ENCODE measurements at regions not wholly inside any gene's neighbourhood (a gene's known extent, or its start where the extent isn't known, plus 50 kb on each side); places are given as distances from the start of the nearest gene placed in this dataset.

GRCh38 chr3:5270666-5271371 lies 83.3 kb downstream of the EDEM1 start:
- DNase-seq = no peak

- DNase-seq = no peak
Observed at GRCh38 chr3:5271372-5271683, 83.8 kb downstream of the EDEM1 start.

GRCh38 chr3:5272387-5272786 lies 84.9 kb downstream of the EDEM1 start:
- DNase-seq = no peak

GRCh38 chr3:5274091-5274490 lies 86.6 kb downstream of the EDEM1 start:
- no peak for DNase-seq

- no peak for DNase-seq
Observed at GRCh38 chr3:5275529-5275928, 88.0 kb downstream of the EDEM1 start.

GRCh38 chr3:5276934-5277333 lies 89.4 kb downstream of the EDEM1 start:
- no peak for DNase-seq

GRCh38 chr3:5277612-5278236 lies 90.2 kb downstream of the EDEM1 start:
- no peak for DNase-seq

- no peak for DNase-seq
Observed at GRCh38 chr3:5278666-5279065, 91.2 kb downstream of the EDEM1 start.

- DNase-seq = no peak
Observed at GRCh38 chr3:5282703-5283102, 95.2 kb downstream of the EDEM1 start.

- DNase-seq = no peak
Observed at GRCh38 chr3:5285439-5285838, 97.9 kb downstream of the EDEM1 start.

- no peak for DNase-seq
Observed at GRCh38 chr3:5290915-5291314, 103.4 kb downstream of the EDEM1 start.

GRCh38 chr3:5292512-5292911 lies 105.0 kb downstream of the EDEM1 start:
- DNase-seq = no peak

- no peak for DNase-seq
Observed at GRCh38 chr3:5293207-5293606, 105.7 kb downstream of the EDEM1 start.

- no peak for DNase-seq
Observed at GRCh38 chr3:5294356-5294755, 106.8 kb downstream of the EDEM1 start.

GRCh38 chr3:5295191-5295690 lies 107.7 kb downstream of the EDEM1 start:
- no peak for DNase-seq

- DNase-seq = no peak
Observed at GRCh38 chr3:5296362-5296761, 108.9 kb downstream of the EDEM1 start.

GRCh38 chr3:5297895-5298294 lies 110.4 kb downstream of the EDEM1 start:
- no peak for DNase-seq

- DNase-seq = no peak
Observed at GRCh38 chr3:5298453-5298852, 110.9 kb downstream of the EDEM1 start.

GRCh38 chr3:5299161-5299560 lies 111.7 kb downstream of the EDEM1 start:
- no peak for DNase-seq

GRCh38 chr3:5300638-5301037 lies 113.1 kb downstream of the EDEM1 start:
- no peak for DNase-seq

GRCh38 chr3:5301651-5302297 lies 114.3 kb downstream of the EDEM1 start:
- no peak for DNase-seq

GRCh38 chr3:5302661-5303060 lies 115.2 kb downstream of the EDEM1 start:
- DNase-seq = no peak

- DNase-seq = no peak
Observed at GRCh38 chr3:5304188-5304587, 116.7 kb downstream of the EDEM1 start.
